Activated CD4-positive, alpha-beta T cell treated with anti-CD3 and anti-CD28 coated beads, Interleukin-2, amount 50 U/mL, for 16 hours (primary cell): ENCODE measurements at regions not wholly inside any gene's neighbourhood (a gene's known extent, or its start where the extent isn't known, plus 50 kb on each side); places are given as distances from the start of the nearest gene placed in this dataset.
A peak's percentile ranks its signal among the peaks of the same experiment; 100 is the strongest.

Experiments
- DNase-seq: peaks from one replicate; pipeline ENCODE4 v3.0.0-alpha.2; 2020

DNA sequence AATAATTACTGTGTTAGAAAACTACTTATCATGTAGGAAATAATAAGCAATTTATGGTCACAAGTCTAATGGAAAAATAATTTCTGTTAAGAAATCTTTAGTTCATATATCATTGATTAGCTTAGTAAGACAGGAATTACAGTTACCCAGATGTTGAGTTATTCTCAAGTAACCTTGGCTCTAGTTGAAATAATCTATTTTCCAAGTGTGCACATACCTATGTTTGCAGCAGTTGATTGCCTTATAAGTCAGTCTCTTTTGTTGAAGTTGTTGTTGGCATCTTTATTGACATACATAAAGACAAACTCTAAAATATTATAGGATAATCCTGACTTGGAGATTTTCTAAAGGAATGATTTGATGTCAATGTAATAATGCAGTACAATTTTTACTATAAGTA lies 511.4 kb upstream of the KLF12 start:
- no peak for DNase-seq

GRCh38 chr13:74644229-74644628 lies 510.0 kb upstream of the KLF12 start:
- DNase-seq: no peak

- DNase-seq: peak; percentile 10
These were observed 507.4 kb upstream of the KLF12 start for GRCh38 chr13:74641586-74641985.

GRCh38 chr13:74633734-74634133 lies 499.5 kb upstream of the KLF12 start:
- DNase-seq: no peak

GRCh38 chr13:74629985-74630384 lies 495.8 kb upstream of the KLF12 start:
- no peak for DNase-seq

DNA sequence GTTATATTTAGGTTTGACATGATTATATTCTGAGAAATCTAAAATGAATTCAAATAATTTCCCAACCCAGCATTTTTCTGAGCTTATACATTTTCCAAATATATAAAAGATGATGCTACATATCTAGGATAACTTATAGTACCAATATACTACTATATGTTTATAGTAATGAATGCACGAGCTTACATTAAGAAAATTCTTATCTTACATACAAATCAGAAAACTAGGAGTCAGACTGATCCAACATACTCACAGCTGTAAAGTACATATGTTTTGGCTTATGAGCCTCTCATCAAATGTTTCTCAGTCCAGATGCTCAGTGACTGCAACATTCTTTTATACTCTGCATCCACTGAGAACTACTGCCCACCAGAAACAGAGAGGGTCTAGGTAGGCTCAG lies 491.3 kb upstream of the KLF12 start:
- DNase-seq: no peak

- no peak for DNase-seq
These were observed 489.6 kb upstream of the KLF12 start for GRCh38 chr13:74623761-74624160.

DNA sequence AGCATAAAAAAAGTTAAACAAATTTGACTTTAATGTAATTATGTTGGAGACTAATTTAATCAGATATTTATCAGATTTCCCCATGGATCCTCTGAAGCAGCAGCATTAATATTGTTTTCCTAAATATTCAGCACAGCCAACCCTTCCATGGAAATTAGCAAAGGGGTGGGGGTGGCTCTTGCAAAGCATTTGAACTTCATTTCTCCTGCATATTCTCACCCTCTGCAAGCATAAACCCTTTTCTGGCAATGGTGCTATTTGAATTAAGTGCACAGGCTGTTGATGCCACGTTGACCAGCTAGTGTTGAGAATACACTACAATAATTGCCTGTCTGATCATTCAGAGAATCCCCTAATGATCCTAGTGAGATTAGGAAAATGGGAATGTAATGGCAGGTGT lies 488.1 kb upstream of the KLF12 start:
- DNase-seq: no peak

GRCh38 chr13:74620711-74621110 lies 486.5 kb upstream of the KLF12 start:
- no peak for DNase-seq

DNA sequence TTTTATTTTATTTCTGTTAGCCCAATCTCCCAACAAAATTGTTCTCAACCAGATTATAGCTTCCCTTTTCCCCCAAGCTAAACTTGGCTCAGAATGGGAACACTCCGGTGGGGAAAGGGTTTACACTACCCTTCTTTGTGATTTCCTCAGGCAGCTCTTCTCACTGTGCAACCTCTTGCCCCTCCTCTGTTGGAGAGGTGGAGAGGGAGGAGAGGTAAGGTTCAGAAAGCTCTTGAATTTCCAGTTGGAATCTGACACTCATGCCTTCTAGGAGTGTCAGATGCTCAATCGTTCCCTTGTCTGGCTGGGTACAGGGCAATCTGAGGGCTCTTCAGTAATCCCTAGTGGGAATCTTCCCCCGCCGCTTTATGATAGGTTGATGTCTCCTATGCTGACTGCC lies 486.1 kb upstream of the KLF12 start:
- no peak for DNase-seq

GRCh38 chr13:74597526-74597925 lies 463.3 kb upstream of the KLF12 start:
- DNase-seq: no peak

DNA sequence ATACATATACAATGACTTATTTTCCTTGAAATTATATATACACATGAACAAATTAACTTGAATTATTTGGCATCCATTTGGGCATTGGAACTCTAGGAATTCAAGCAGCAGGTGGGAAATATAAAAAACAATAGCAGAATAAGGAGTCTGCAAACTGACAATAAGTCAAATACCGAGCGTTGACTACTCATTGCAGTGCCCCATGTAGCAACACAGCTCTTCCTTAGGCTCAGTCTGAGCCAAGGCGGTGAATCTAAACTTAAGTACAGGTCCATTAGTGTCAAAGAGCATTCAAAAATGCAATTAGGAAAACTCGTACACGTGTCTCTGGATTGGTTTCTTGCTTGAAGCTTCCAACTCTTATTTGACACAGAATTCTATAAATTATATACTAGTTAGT lies 462.5 kb upstream of the KLF12 start:
- no peak for DNase-seq

DNA sequence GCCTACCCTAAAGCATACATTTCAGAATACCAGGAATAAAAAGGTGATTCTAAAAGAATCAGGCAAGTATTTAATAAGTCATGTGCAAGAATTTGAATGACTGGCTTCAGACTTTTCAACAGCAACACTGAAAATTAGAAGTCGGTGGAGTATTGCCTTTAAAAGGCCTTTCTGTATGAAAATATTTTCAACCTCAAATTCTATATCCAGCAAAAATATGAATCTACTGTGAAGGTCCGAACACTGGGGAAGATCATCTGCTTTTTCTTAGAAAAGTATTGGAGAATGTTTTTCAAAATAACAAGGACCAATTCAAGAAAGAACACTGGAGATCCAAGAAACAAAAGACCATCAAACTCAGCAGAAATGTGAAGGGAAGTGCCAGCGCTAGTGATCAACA lies 459.5 kb upstream of the KLF12 start:
- no peak for DNase-seq

- no peak for DNase-seq
These were observed 452.6 kb upstream of the KLF12 start for GRCh38 chr13:74586847-74587246.

DNA sequence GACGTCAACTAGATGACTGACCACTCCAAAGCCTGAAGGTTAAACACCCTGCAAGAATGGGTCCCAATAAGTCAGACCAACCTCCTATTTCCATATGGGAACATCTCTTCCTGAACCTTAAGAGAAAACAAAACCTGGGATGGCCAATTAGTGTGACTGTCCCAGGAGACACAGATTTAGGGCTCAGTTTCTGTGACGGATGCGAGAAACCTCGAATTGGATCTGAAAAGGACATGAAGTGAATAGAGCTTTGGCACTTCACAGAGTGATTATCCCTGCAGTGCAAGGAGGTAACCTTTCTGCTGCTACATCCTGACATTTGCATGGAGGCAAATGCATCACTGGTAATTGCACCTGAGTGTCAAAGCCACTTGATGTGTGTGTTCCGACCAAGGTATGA lies 442.2 kb upstream of the KLF12 start:
- no peak for DNase-seq

DNA sequence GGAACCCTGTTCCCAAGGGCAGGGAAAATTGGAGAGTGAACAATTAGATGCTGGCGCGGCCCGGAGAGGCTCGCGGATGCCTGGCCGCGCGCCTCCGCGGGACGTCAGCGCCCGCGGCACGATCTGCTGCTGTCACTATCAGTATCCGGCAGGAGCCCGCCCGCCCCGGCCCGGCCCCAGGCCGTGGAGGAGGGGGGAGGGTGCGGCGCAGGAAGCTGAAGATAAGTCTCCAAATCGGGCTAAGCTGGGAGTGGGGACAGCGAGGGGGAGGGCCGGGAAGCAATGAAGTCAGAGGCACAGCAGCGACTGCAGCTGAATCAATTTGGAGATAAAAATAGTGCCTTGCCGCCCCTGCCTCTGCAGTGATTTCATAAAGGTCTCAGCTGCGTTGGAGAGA lies 441.5 kb upstream of the KLF12 start:
- DNase-seq: peak; percentile 45

- no peak for DNase-seq
These were observed 440.9 kb upstream of the KLF12 start for GRCh38 chr13:74574964-74575728.

DNA sequence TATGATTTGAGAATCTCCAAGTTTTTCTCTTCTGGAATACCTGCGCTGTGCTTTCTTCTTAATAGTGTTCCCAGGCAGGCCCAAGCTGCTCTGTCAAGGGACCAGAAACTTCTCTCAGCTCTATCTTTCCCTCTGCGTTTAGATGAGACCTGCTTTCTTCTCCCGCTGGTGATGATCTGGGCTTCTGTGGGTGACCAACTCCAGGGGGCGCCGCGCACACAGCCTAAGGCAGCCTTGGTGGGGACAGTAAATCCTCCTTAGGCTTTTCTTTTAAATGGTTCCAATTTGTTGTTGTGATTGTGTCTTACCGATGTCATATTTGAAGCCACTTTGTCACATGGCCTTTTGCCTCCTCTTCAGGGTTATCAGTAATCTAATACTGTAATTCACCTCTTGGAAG lies 439.4 kb upstream of the KLF12 start:
- DNase-seq: no peak

GRCh38 chr13:74571811-74572210 lies 437.6 kb upstream of the KLF12 start:
- DNase-seq: no peak

- DNase-seq: no peak
These were observed 436.6 kb upstream of the KLF12 start for GRCh38 chr13:74570834-74571233.

DNA sequence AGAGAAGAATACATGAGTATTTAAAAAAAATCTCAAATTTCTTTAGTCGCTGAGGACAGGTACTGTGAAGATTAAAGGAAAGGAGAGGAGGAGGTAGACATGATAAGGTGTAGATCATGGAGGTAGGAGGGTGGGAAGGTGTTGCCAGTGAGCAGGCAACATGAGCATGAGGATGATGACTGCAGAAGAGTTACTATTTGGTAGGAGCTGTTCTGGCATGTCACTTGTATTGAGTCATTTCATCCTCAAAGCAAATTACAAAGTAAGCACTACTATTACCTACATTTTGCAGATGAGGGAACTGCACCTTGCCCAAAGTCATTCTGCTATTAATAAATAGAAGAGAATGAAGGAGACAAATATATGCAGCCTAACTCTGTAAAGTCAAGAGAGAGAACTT lies 435.8 kb upstream of the KLF12 start:
- DNase-seq: no peak

- DNase-seq: no peak
These were observed 435.0 kb upstream of the KLF12 start for GRCh38 chr13:74569251-74569650.

DNA sequence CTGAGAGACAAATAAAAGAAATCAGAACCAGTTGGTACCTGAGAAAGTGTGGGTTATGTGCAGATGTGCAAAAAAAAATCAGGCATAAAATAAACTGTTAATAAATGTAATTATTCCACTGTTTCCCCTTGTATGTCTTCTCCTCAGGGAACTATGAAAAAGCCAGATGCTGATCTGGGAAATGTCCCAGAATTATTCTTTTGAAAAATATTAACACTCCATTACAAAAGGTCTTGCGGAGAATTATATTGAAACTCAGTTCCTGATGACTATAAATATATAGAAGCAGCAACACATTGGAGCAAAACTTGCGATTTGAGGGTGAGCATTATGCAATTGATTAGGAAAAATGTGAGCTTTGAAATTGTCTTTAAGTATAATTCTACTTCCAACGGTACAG lies 433.3 kb upstream of the KLF12 start:
- DNase-seq: no peak

DNA sequence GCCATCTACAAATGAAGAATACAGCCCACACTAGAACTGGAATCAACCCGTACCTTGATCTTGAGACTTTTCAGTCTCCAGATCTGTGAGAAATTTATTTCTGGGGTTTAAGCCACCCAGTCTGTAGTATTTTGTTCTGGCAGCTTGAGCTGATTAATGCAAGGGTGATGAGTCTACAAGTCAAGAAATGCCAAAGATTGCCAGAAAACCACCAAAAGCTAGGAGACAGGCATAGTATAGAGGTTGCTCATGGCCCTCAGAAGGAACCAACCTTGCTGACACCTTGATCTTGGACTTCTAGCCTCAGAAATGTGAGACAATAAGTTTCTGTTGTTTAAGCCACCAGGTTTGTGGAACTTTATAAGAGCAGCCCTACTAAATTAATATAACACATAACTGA lies 428.2 kb upstream of the KLF12 start:
- DNase-seq: no peak

DNA sequence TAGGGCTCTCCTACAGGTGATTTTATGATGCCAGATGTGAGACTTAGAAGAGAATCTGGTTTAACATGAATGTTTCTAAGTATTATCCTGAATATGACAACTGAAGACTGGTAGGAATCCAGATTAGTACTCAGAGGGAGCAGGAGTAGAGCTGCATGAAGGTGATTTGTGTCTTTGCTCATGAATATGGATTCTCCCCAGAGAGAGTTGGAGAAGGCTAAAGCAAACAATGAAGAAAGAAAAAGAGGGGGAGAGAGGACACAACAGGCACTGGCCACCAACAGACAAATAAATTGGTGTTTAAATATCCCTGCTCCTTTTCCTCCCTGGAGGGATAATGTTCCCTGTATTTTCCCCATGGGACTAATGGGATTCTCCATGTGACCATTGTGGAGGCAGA lies 427.0 kb upstream of the KLF12 start:
- DNase-seq: no peak

GRCh38 chr13:74560325-74560724 lies 426.1 kb upstream of the KLF12 start:
- DNase-seq: no peak
